GM19324 (cell line): ENCODE measurements at regions not wholly inside any gene's neighbourhood (a gene's known extent, or its start where the extent isn't known, plus 50 kb on each side); places are given as distances from the start of the nearest gene placed in this dataset.
"Not testable (repeated sequence)": the region's sequence is repeated elsewhere in the genome, so short reads cannot be mapped to it uniquely, and the experiment has no call there.

Experiments
- ATAC-seq: cut with Tn5 transposase; IDR thresholded peaks from one replicate; pipeline ENCODE4 v1.9.1; 2021; ENCODE audit warnings: mild to moderate bottlenecking, moderate library complexity; ENCODE audit not compliant: unreplicated experiment, low FRiP score

- ATAC-seq: no peak
These were observed 515.5 kb downstream of the CSNK1G3 start for GRCh38 chr5:124027441-124027840.

- no peak for ATAC-seq
These were observed 513.4 kb downstream of the CSNK1G3 start for GRCh38 chr5:124025306-124025845.

GRCh38 chr5:124022966-124023365 is 511.0 kb downstream of the CSNK1G3 start:
- no peak for ATAC-seq

GRCh38 chr5:124021776-124022175 is 509.8 kb downstream of the CSNK1G3 start:
- ATAC-seq: no peak

- ATAC-seq: no peak
These were observed 509.2 kb downstream of the CSNK1G3 start for GRCh38 chr5:124021066-124021641.

- ATAC-seq: not testable (repeated sequence)
These were observed 505.3 kb downstream of the CSNK1G3 start for GRCh38 chr5:124017321-124017720.

- no peak for ATAC-seq
These were observed 495.9 kb downstream of the CSNK1G3 start for GRCh38 chr5:124007675-124008398.

GRCh38 chr5:124001036-124001615 is 489.1 kb downstream of the CSNK1G3 start:
- ATAC-seq: no peak

GRCh38 chr5:124000538-124000937 is 488.6 kb downstream of the CSNK1G3 start:
- ATAC-seq: no peak

GRCh38 chr5:123997462-123998215 is 485.7 kb downstream of the CSNK1G3 start:
- ATAC-seq: no peak

- ATAC-seq: no peak
These were observed 485.1 kb downstream of the CSNK1G3 start for GRCh38 chr5:123997064-123997461.

- no peak for ATAC-seq
These were observed 480.7 kb downstream of the CSNK1G3 start for GRCh38 chr5:123992641-123993040.

GRCh38 chr5:123987956-123988355 is 476.0 kb downstream of the CSNK1G3 start:
- no peak for ATAC-seq

- peak; percentile 83 for ATAC-seq
These were observed 464.5 kb downstream of the CSNK1G3 start for GRCh38 chr5:123976379-123977033.

- ATAC-seq: not testable (repeated sequence)
These were observed 463.5 kb downstream of the CSNK1G3 start for GRCh38 chr5:123975521-123975920.

GRCh38 chr5:123966781-123967180 is 454.8 kb downstream of the CSNK1G3 start:
- no peak for ATAC-seq

GRCh38 chr5:123965626-123966025 is 453.6 kb downstream of the CSNK1G3 start:
- ATAC-seq: no peak

- no peak for ATAC-seq
These were observed 452.9 kb downstream of the CSNK1G3 start for GRCh38 chr5:123964884-123965283.

- no peak for ATAC-seq
These were observed 448.5 kb downstream of the CSNK1G3 start for GRCh38 chr5:123960526-123960925.

- no peak for ATAC-seq
These were observed 439.6 kb downstream of the CSNK1G3 start for GRCh38 chr5:123951582-123951977.
